H9 (cell line): ENCODE measurements at regions not wholly inside any gene's neighbourhood (a gene's known extent, or its start where the extent isn't known, plus 50 kb on each side); places are given as distances from the start of the nearest gene placed in this dataset.

Experiments used
- DNase-seq: peaks from one replicate; pipeline ENCODE4 v3.0.0-alpha.2; 2017
- H2AFZ ChIP-seq: one replicate; pipeline ENCODE4 v1.6.1; 2013; ENCODE audit warnings: mild to moderate bottlenecking, low read length, control low read depth, moderate library complexity
- H2AK5ac ChIP-seq: 2 replicates; pipeline ENCODE4 v1.6.1; 2013; ENCODE audit warnings: low read length, control low read depth, mixed read lengths; ENCODE audit not compliant: insufficient read length
- H2BK120ac ChIP-seq: one replicate; pipeline ENCODE4 v1.6.1; 2013; ENCODE audit warnings: low read depth, mild to moderate bottlenecking, low read length, control low read depth, inconsistent platforms; ENCODE audit not compliant: poor library complexity, severe bottlenecking
- H2BK12ac ChIP-seq: 2 replicates; pipeline ENCODE4 v1.6.1; 2013; ENCODE audit warnings: low read length, control low read depth, mixed read lengths, low read depth; ENCODE audit not compliant: insufficient read length
- H2BK15ac ChIP-seq: 2 replicates; pipeline ENCODE4 v1.6.1; 2013; ENCODE audit warnings: low read depth, low read length, control low read depth
- H2BK20ac ChIP-seq: one replicate; pipeline ENCODE4 v1.6.1; 2013; ENCODE audit warnings: low read depth, mild to moderate bottlenecking, low read length, control low read depth, inconsistent platforms; ENCODE audit not compliant: poor library complexity, severe bottlenecking
- H2BK5ac ChIP-seq: 2 replicates; pipeline ENCODE4 v1.6.1; 2013; ENCODE audit warnings: low read length, control low read depth, mixed read lengths; ENCODE audit not compliant: insufficient read length
- H3K14ac ChIP-seq: 2 replicates; pipeline ENCODE4 v1.6.1; 2013; ENCODE audit warnings: low read length, control low read depth; ENCODE audit not compliant: insufficient read depth
- H3K18ac ChIP-seq: 2 replicates; pipeline ENCODE4 v1.6.1; 2013; ENCODE audit warnings: low read depth, mild to moderate bottlenecking, mixed read lengths, low read length, control low read depth; ENCODE audit not compliant: insufficient read length
- H3K23ac ChIP-seq: 2 replicates; pipeline ENCODE4 v1.6.1; 2013; ENCODE audit warnings: low read length, control low read depth, mixed read lengths, low read depth; ENCODE audit not compliant: insufficient read length
- H3K23me2 ChIP-seq: 2 replicates; pipeline ENCODE4 v1.6.1; 2013; ENCODE audit warnings: low read depth, mild to moderate bottlenecking, mixed read lengths, low read length, control low read depth; ENCODE audit not compliant: insufficient read length, poor library complexity, severe bottlenecking
- H3K27ac ChIP-seq: 2 replicates; pipeline ENCODE4 v1.5.1; 2013; ENCODE audit warnings: low read length, control low read depth, mixed read lengths, low read depth; ENCODE audit not compliant: insufficient read length
- H3K27me3 ChIP-seq: 2 replicates; pipeline ENCODE4 v1.6.1; 2013; ENCODE audit warnings: low read length, control low read depth, inconsistent platforms; ENCODE audit not compliant: insufficient read depth
- H3K4ac ChIP-seq: 2 replicates; pipeline ENCODE4 v1.6.1; 2013; ENCODE audit warnings: low read depth, mild to moderate bottlenecking, control low read depth, inconsistent platforms, low read length, moderate library complexity
- H3K4me1 ChIP-seq: 2 replicates; pipeline ENCODE4 v1.6.1; 2013; ENCODE audit warnings: low read length, control low read depth, inconsistent platforms; ENCODE audit not compliant: insufficient read depth
- H3K4me2 ChIP-seq: 2 replicates; pipeline ENCODE4 v1.6.1; 2013; ENCODE audit warnings: low read length, control low read depth, mixed read lengths; ENCODE audit not compliant: insufficient read length, insufficient read depth
- H3K56ac ChIP-seq: 2 replicates; pipeline ENCODE4 v1.6.1; 2013; ENCODE audit warnings: low read depth, mild to moderate bottlenecking, mixed read lengths, low read length, control low read depth; ENCODE audit not compliant: insufficient read length
- H3K79me1 ChIP-seq: 2 replicates; pipeline ENCODE4 v1.6.1; 2013; ENCODE audit warnings: low read depth, mild to moderate bottlenecking, moderate library complexity, low read length, control low read depth, inconsistent platforms; ENCODE audit not compliant: insufficient read depth, poor library complexity, severe bottlenecking
- H3K79me2 ChIP-seq: 2 replicates; pipeline ENCODE4 v1.6.1; 2013; ENCODE audit warnings: low read length, control low read depth, inconsistent platforms; ENCODE audit not compliant: insufficient read depth
- H3K9ac ChIP-seq: 2 replicates; pipeline ENCODE4 v1.6.1; 2013; ENCODE audit warnings: low read length, control low read depth, mixed read lengths; ENCODE audit not compliant: insufficient read length; ENCODE audit errors: extremely low read depth
- H3K9me3 ChIP-seq: one replicate; pipeline ENCODE4 v1.6.1; 2013; ENCODE audit warnings: low read depth, low read length, inconsistent platforms; ENCODE audit not compliant: control insufficient read depth
- H3T11ph ChIP-seq: one replicate; pipeline ENCODE4 v1.6.1; 2013; ENCODE audit warnings: mild to moderate bottlenecking, low read length, control low read depth, inconsistent platforms
- H4K20me1 ChIP-seq: one replicate; pipeline ENCODE4 v1.6.1; 2013; ENCODE audit not compliant: control insufficient read depth, insufficient read length, insufficient read depth
- H4K5ac ChIP-seq: 2 replicates; pipeline ENCODE4 v1.6.1; 2013; ENCODE audit warnings: low read depth, mild to moderate bottlenecking, mixed read lengths, low read length, control low read depth; ENCODE audit not compliant: insufficient read length
- H4K8ac ChIP-seq: replicated peaks from 2 replicates; pipeline ENCODE4 v1.6.1; 2013; ENCODE audit warnings: low read length, control low read depth, mixed read lengths, low read depth; ENCODE audit not compliant: insufficient read length
- H4K91ac ChIP-seq: 2 replicates; pipeline ENCODE4 v1.6.1; 2013; ENCODE audit warnings: low read depth, mild to moderate bottlenecking, moderate library complexity, mixed read lengths, low read length, control low read depth; ENCODE audit not compliant: insufficient read length
- H3K27ac Mint-ChIP-seq, 3 experiments: 2 replicates in 2 of 3; 3 replicates in 1 of 3; pipeline ENCODE4 v1.8.0; 2020 to 2021; ENCODE audit warnings: mixed read lengths in 3 of 3, mild to moderate bottlenecking in 1 of 3, moderate library complexity in 1 of 3
- H3K27me3 Mint-ChIP-seq: 2 replicates; pipeline ENCODE4 v1.8.0; 2021; ENCODE audit warnings: low read depth, mild to moderate bottlenecking, moderate library complexity, mixed read lengths
- H3K36me3 Mint-ChIP-seq, 3 experiments: 2 replicates in 2 of 3; 3 replicates in 1 of 3; pipeline ENCODE4 v1.8.0; 2020 to 2021; ENCODE audit warnings: low read depth in 3 of 3, mixed read lengths in 3 of 3; ENCODE audit not compliant: insufficient read depth in 1 of 3
- H3K4me1 Mint-ChIP-seq, 2 experiments: 2 replicates each; pipeline ENCODE4 v1.8.0; 2020; ENCODE audit warnings: mixed read lengths in 2 of 2
- H3K4me3 Mint-ChIP-seq, 2 experiments: 2 replicates in 1 of 2; 3 replicates in 1 of 2; pipeline ENCODE4 v1.8.0; 2020 to 2021; ENCODE audit warnings: mild to moderate bottlenecking in 2 of 2, mixed read lengths in 2 of 2, moderate library complexity in 1 of 2
- H3K9me3 Mint-ChIP-seq, 2 experiments: 2 replicates in 1 of 2; 3 replicates in 1 of 2; pipeline ENCODE4 v1.8.0; 2020; ENCODE audit warnings: mild to moderate bottlenecking in 2 of 2, mixed read lengths in 2 of 2, moderate library complexity in 1 of 2
- CTCF ChIP-seq: fragments of 200-600 bp; sonication (generic); conservative IDR thresholded peaks from 3 replicates; pipeline ENCODE4 v1.8.0; 2021; ENCODE audit warnings: antibody characterized with exemption, mild to moderate bottlenecking
- WGBS: extraction: QIAGEN DNeasy Blood & Tissue Kit; methylation state at CpG from one replicate; pipeline ENCODE4 v1.1.7; 2013; ENCODE audit warnings: missing lambda C conversion rate, low lambda C conversion rate, mixed read lengths; ENCODE audit not compliant: insufficient read length; ENCODE audit errors: extremely low coverage; 5-methylcytosine and 5-hydroxymethylcytosine counted together

- H3K9me3 ChIP-seq, result no peaks in the 10 kb centered on the region
- H2AFZ ChIP-seq, result no peak overlapping the region
- no peaks in the 10 kb centered on the region for H3K79me1 ChIP-seq
- no peak overlapping the region for H2BK12ac ChIP-seq
- no peak overlapping the region for H3K9ac ChIP-seq
- H3K4me1 ChIP-seq, result peaks cover 3% of the 10 kb centered on the region; the same call in 1 of the 2 replicates
- no peak overlapping the region for H3T11ph ChIP-seq
- peaks cover 4 to 6% of the 10 kb centered on the region in 2 experiments; a peak in 3 of 5 replicates for H3K9me3 Mint-ChIP-seq
- H3K4ac ChIP-seq, result no peak overlapping the region
- no peaks in the 10 kb centered on the region for H3K23me2 ChIP-seq
- H3K36me3 Mint-ChIP-seq, result no peaks in the 10 kb centered on the region
- no peak overlapping the region for H3K27ac ChIP-seq
- no peak for DNase-seq
- no peaks in the 10 kb centered on the region for H4K20me1 ChIP-seq
- no peak for TF ChIP-seq CTCF
- no peak overlapping the region for H3K4me3 Mint-ChIP-seq
- no peak overlapping the region for H2BK5ac ChIP-seq
- no peak overlapping the region for H3K18ac ChIP-seq
- no peak overlapping the region for H3K14ac ChIP-seq
- peaks cover 16% of the 10 kb centered on the region for H3K27me3 Mint-ChIP-seq
- H4K5ac ChIP-seq, result no peak overlapping the region
- H3K56ac ChIP-seq, result no peak overlapping the region
- peaks cover 18 to 19% of the 10 kb centered on the region in 2 experiments for H3K4me1 Mint-ChIP-seq
- no peak overlapping the region for H4K91ac ChIP-seq
- H2BK120ac ChIP-seq, result no peak overlapping the region
- H3K27ac Mint-ChIP-seq, result no peak overlapping the region
- H2AK5ac ChIP-seq, result no peak overlapping the region
- no peaks in the 10 kb centered on the region for H3K79me2 ChIP-seq
- WGBS, result no CpG with 5 or more reads among the region's 7 CpGs
- no peak overlapping the region for H2BK20ac ChIP-seq
- no peak overlapping the region for H4K8ac ChIP-seq
- H3K27me3 ChIP-seq, result no peaks in the 10 kb centered on the region
- no peak overlapping the region for H2BK15ac ChIP-seq
- no peak overlapping the region for H3K23ac ChIP-seq
- no peak overlapping the region for H3K4me2 ChIP-seq
Observed at GRCh38 chr10:125548878-125549277, 134.1 kb downstream of the TEX36 start.
